Tibial nerve (tissue), 4 donors: ENCODE measurements at regions not wholly inside any gene's neighbourhood (a gene's known extent, or its start where the extent isn't known, plus 50 kb on each side); places are given as distances from the start of the nearest gene placed in this dataset.

ENCODE experiments used
- EP300 ChIP-seq, 2 donors: sonication (generic); formaldehyde crosslinking; IDR thresholded peaks; one replicate each; pipeline ENCODE4 v1.6.1; 2017; ENCODE audit warnings: antibody characterized with exemption in 2 of 2, mild to moderate bottlenecking in 1 of 2
- TF ChIP-seq, protein P1 (sequence below), 5 experiments: fragments of 200-600 bp in 3 of 5; fragments of 450-650 bp in 2 of 5; sonication (generic) in 3 of 5; IDR thresholded peaks; one replicate each; pipeline ENCODE4 v1.5.1; 2016 to 2019; ENCODE audit warnings: antibody characterized with exemption in 5 of 5, mild to moderate bottlenecking in 3 of 5, moderate library complexity in 2 of 5

DNA sequence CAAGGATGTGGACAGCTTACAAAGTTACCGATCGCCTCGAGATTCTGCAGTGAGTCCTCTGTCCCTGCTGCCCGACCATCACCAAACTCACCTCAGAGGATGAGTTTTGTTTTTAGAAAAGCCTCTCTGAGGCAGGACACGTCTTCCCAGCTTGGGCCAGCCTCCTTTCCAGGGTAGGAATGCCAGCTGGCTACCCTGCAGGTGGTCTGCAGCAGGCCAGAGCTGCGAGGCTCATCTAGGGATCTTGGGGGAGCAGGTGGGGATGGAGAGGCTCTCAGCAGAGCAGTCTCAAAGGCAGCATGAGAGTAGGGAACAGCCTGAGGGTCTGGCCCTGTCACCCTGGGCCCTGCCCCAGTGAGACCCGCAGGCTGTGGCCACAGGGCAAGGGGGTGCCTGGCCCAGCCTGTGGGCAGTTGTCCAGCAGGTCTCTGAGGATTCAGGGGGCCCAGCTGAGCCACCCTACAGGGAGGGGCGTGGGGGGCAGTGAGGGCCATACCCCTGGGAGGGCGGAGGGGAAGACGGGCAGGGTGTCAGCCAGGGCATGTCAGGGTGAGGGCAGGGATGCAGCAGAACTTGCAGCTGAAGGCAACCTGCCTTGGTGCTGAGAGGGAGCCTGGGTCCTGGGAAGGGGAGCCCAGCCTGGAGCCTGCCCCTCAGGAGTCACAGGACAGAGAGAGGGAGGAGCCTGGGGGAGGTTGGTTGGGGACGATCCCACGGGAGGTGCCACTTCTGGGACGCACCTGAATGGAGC, 57.3 kb upstream of the TPM4 start:
- TF ChIP-seq, protein P1, sequence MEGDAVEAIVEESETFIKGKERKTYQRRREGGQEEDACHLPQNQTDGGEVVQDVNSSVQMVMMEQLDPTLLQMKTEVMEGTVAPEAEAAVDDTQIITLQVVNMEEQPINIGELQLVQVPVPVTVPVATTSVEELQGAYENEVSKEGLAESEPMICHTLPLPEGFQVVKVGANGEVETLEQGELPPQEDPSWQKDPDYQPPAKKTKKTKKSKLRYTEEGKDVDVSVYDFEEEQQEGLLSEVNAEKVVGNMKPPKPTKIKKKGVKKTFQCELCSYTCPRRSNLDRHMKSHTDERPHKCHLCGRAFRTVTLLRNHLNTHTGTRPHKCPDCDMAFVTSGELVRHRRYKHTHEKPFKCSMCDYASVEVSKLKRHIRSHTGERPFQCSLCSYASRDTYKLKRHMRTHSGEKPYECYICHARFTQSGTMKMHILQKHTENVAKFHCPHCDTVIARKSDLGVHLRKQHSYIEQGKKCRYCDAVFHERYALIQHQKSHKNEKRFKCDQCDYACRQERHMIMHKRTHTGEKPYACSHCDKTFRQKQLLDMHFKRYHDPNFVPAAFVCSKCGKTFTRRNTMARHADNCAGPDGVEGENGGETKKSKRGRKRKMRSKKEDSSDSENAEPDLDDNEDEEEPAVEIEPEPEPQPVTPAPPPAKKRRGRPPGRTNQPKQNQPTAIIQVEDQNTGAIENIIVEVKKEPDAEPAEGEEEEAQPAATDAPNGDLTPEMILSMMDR (IDR thresholded peaks at IDR 0.05) = no peak
- TF ChIP-seq EP300 (IDR thresholded peaks at IDR 0.05) = no peak
